ENCODE measurements at regions not wholly inside any gene's neighbourhood (a gene's known extent, or its start where the extent isn't known, plus 50 kb on each side); places are given as distances from the start of the nearest gene placed in this dataset.
"Not testable (repeated sequence)": the region's sequence is repeated elsewhere in the genome, so short reads cannot be mapped to it uniquely, and the experiment has no call there.

- Histone ChIP-seq H3K18ac (ENCODE audit: insufficient read length, low read depth, low read length) (no peak overlapping the region), H3K27ac (ENCODE audit: insufficient read length, low read depth, low read length) (no peak overlapping the region), H3K27me3 (ENCODE audit: insufficient read depth, low read length) (no peaks in the 10 kb centered on the region; the same call in 1 of the 2 replicates), H3K79me2 (ENCODE audit: insufficient read depth, low read length) (no peaks in the 10 kb centered on the region), H2AFZ (ENCODE audit: low read length) (no peak overlapping the region), H2AK5ac (ENCODE audit: insufficient read length, low read length) (no peak overlapping the region), H3K23ac (ENCODE audit: insufficient read length, low read depth, low read length) (no peak overlapping the region), H3K4me1 (ENCODE audit: insufficient read depth, low read length) (no peaks in the 10 kb centered on the region), H3K23me2 (ENCODE audit: insufficient read length, low read depth, low read length, poor library complexity, severe bottlenecking) (peaks cover 5% of the 10 kb centered on the region), H3K9me3 (ENCODE audit: control insufficient read depth, low read depth, low read length) (no peaks in the 10 kb centered on the region), H2BK20ac (ENCODE audit: low read depth, low read length, poor library complexity, severe bottlenecking) (no peak overlapping the region), H4K5ac (ENCODE audit: insufficient read length, low read depth, low read length) (no peak overlapping the region), H4K20me1 (ENCODE audit: control insufficient read depth, insufficient read depth, insufficient read length) (no peaks in the 10 kb centered on the region), H2BK12ac (ENCODE audit: insufficient read length, low read depth, low read length) (no peak overlapping the region), H4K91ac (ENCODE audit: insufficient read length, low read depth, low read length) (no peak overlapping the region), H3K14ac (ENCODE audit: insufficient read depth, low read length) (no peak overlapping the region; the same call in 1 of the 2 replicates), H2BK15ac (ENCODE audit: low read depth, low read length) (no peak overlapping the region), H2BK5ac (ENCODE audit: insufficient read length, low read length) (no peak overlapping the region), H2BK120ac (ENCODE audit: low read depth, low read length, poor library complexity, severe bottlenecking) (no peak overlapping the region), H3K56ac (ENCODE audit: insufficient read length, low read depth, low read length) (no peak overlapping the region), H3K4ac (ENCODE audit: low read depth, low read length) (no peak overlapping the region), H3K79me1 (ENCODE audit: insufficient read depth, low read depth, low read length, poor library complexity, severe bottlenecking) (no peaks in the 10 kb centered on the region), H3K9ac (ENCODE audit: extremely low read depth, insufficient read length, low read length) (no peak overlapping the region), H3T11ph (ENCODE audit: low read length) (no peak overlapping the region), H4K8ac (replicated peaks; ENCODE audit: insufficient read length, low read depth, low read length) (no peak overlapping the region), H3K4me2 (ENCODE audit: insufficient read depth, insufficient read length, low read length) (no peak overlapping the region)
- no peak for DNase-seq
- no peaks in the 10 kb centered on the region for H3K36me3 Mint-ChIP-seq (ENCODE audit: insufficient read depth in 1 of 3, low read depth in 3 of 3)
- no peak overlapping the region for H3K4me3 Mint-ChIP-seq
- peaks cover 6% of the 10 kb centered on the region for H3K27me3 Mint-ChIP-seq (ENCODE audit: low read depth)
- TF ChIP-seq CTCF (conservative IDR thresholded peaks at IDR 0.05) = no peak
- H3K4me1 Mint-ChIP-seq = peaks cover 10 to 12% of the 10 kb centered on the region in 2 experiments
- H3K27ac Mint-ChIP-seq = no peak overlapping the region
- WGBS (ENCODE audit: extremely low coverage, insufficient read length, low lambda C conversion rate) = no CpG with 5 or more reads among the region's 12 CpGs
- H3K9me3 Mint-ChIP-seq = no peaks in the 10 kb centered on the region
Observed at GRCh38 chr22:19599626-19600243, 75.5 kb upstream of the CLDN5 start.

DNA sequence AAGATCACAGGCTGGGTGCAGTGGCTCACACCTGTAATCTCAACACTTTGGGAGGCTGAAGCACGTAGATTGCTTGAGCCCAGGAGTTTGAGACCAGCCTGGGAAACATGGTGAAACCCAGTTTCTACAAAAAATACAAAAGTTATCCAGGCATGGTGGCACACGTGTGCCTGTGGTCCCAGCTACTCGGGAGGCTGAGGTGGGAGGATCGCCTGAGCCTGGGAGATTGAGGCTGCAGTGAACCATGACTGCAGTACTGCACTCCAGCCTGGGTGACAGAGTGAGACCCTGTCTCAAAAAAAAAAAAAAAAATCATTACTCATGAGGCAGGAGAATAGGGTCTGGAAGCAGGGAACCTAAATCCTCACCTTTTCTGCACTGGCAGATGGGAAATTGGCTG is 79.1 kb upstream of the CLDN5 start:
- H3K4me1 Mint-ChIP-seq = peaks cover 11 to 22% of the 10 kb centered on the region in 2 experiments
- not testable (repeated sequence) for H2AFZ ChIP-seq (ENCODE audit: low read length); H4K5ac ChIP-seq (ENCODE audit: insufficient read length, low read depth, low read length); H3K27ac ChIP-seq (ENCODE audit: insufficient read length, low read depth, low read length); H3K23me2 ChIP-seq (ENCODE audit: insufficient read length, low read depth, low read length, poor library complexity, severe bottlenecking); H3K27ac Mint-ChIP-seq; H3T11ph ChIP-seq (ENCODE audit: low read length); H4K8ac ChIP-seq (replicated peaks; ENCODE audit: insufficient read length, low read depth, low read length); H3K18ac ChIP-seq (ENCODE audit: insufficient read length, low read depth, low read length); H3K23ac ChIP-seq (ENCODE audit: insufficient read length, low read depth, low read length); H3K9me3 ChIP-seq (ENCODE audit: control insufficient read depth, low read depth, low read length); H2BK15ac ChIP-seq (ENCODE audit: low read depth, low read length); H3K4me3 Mint-ChIP-seq; H2BK12ac ChIP-seq (ENCODE audit: insufficient read length, low read depth, low read length); H3K36me3 Mint-ChIP-seq (ENCODE audit: insufficient read depth in 1 of 3, low read depth in 3 of 3); H4K20me1 ChIP-seq (ENCODE audit: control insufficient read depth, insufficient read depth, insufficient read length); H3K79me2 ChIP-seq (ENCODE audit: insufficient read depth, low read length); H3K14ac ChIP-seq (ENCODE audit: insufficient read depth, low read length); H3K27me3 Mint-ChIP-seq (ENCODE audit: low read depth); H3K4ac ChIP-seq (ENCODE audit: low read depth, low read length); H3K9me3 Mint-ChIP-seq; H2BK5ac ChIP-seq (ENCODE audit: insufficient read length, low read length); H3K9ac ChIP-seq (ENCODE audit: extremely low read depth, insufficient read length, low read length); H2AK5ac ChIP-seq (ENCODE audit: insufficient read length, low read length); H3K4me1 ChIP-seq (ENCODE audit: insufficient read depth, low read length); H3K4me2 ChIP-seq (ENCODE audit: insufficient read depth, insufficient read length, low read length); H2BK120ac ChIP-seq (ENCODE audit: low read depth, low read length, poor library complexity, severe bottlenecking); H2BK20ac ChIP-seq (ENCODE audit: low read depth, low read length, poor library complexity, severe bottlenecking); DNase-seq; H4K91ac ChIP-seq (ENCODE audit: insufficient read length, low read depth, low read length); H3K79me1 ChIP-seq (ENCODE audit: insufficient read depth, low read depth, low read length, poor library complexity, severe bottlenecking); H3K27me3 ChIP-seq (ENCODE audit: insufficient read depth, low read length); H3K56ac ChIP-seq (ENCODE audit: insufficient read length, low read depth, low read length)
- WGBS (ENCODE audit: extremely low coverage, insufficient read length, low lambda C conversion rate) = no CpG with 5 or more reads among the region's 4 CpGs

All from H9 (cell line).